ENCODE measurements at regions not wholly inside any gene's neighbourhood (a gene's known extent, or its start where the extent isn't known, plus 50 kb on each side); places are given as distances from the start of the nearest gene placed in this dataset.

DNA sequence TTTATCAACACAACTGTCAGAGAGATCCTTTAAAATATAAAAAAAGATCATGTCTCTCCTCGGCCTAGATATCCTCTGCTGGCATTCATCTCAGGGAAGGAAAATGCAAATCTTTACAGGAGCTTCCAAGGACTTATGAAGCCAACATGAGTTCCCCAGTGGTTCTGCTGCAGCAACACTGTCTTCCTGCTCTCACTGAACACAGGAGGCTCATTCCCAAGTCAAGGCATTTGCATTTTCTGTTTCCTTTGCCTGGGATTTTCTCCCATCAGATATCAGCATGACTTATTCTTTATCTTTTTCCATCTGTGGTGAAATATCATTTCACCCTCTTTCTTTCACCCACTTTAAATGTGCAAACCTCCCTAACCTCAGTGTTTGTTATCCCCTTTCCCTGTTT lies 513.8 kb upstream of the ZP4 start:
- TF ChIP-seq, protein P1, sequence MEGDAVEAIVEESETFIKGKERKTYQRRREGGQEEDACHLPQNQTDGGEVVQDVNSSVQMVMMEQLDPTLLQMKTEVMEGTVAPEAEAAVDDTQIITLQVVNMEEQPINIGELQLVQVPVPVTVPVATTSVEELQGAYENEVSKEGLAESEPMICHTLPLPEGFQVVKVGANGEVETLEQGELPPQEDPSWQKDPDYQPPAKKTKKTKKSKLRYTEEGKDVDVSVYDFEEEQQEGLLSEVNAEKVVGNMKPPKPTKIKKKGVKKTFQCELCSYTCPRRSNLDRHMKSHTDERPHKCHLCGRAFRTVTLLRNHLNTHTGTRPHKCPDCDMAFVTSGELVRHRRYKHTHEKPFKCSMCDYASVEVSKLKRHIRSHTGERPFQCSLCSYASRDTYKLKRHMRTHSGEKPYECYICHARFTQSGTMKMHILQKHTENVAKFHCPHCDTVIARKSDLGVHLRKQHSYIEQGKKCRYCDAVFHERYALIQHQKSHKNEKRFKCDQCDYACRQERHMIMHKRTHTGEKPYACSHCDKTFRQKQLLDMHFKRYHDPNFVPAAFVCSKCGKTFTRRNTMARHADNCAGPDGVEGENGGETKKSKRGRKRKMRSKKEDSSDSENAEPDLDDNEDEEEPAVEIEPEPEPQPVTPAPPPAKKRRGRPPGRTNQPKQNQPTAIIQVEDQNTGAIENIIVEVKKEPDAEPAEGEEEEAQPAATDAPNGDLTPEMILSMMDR (IDR thresholded peaks at IDR 0.05; ENCODE audit: insufficient read depth, low read depth, low read length), result no peak
- TF ChIP-seq EZH2 (IDR thresholded peaks at IDR 0.05; ENCODE audit: insufficient read depth, low read length), result no peak

Measured in astrocyte (in vitro differentiated cells and primary cell).